Embryonic facial prominence (tissue), 1 donor: ENCODE measurements at regions not wholly inside any gene's neighbourhood (a gene's known extent, or its start where the extent isn't known, plus 50 kb on each side); places are given as distances from the start of the nearest gene placed in this dataset.

Experiments used
- DNase-seq: peaks from one replicate; pipeline ENCODE4 v3.0.0-alpha.2; 2016; ENCODE audit errors: extremely low spot score

DNA sequence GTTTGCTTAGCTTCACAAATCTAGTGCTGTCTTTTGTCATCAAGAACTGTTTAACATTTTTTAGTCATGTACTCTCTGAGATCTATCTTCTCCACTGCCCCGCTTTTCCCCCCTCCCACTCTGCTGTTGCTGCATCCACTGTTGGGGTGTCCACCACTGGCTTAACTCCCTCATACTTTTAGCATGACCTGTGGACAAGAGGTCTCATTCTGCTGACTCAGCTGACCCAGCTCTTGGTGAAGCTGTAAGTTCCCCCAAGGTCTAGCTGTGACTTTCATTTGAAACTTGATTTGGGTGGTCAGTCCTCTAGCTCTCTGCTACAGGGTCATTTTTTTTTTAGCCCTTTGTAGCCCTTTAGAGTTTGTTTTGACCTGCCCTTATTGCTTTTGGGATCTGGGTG is 427.2 kb downstream of the PLCL1 start:
- DNase-seq = no peak

GRCh38 chr2:198220763-198221610 is 416.6 kb downstream of the PLCL1 start:
- DNase-seq = no peak

GRCh38 chr2:198219292-198219691 is 414.9 kb downstream of the PLCL1 start:
- DNase-seq = no peak

- no peak for DNase-seq
Observed at GRCh38 chr2:198214114-198214596, 409.8 kb downstream of the PLCL1 start.

- DNase-seq = no peak
Observed at GRCh38 chr2:198213253-198213652, 408.9 kb downstream of the PLCL1 start.

DNA sequence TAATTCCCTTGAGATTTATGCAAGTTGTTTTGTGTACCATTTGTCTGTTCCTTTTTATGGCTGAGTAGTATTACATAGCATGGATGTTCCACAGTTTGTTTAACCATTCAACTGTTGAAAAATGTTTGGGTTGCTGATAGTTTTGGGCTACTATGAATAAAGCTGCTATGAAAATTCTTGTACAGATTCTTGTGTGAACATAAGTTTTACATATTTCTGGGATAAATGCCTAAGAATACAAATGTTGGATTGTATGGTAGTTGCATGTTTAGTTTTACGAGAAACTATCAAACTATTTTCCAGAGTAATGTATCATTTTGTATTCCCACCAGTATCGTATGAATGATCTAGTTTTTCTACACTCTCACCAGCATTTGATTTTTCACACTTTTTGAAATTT is 407.3 kb downstream of the PLCL1 start:
- DNase-seq = no peak

GRCh38 chr2:198203336-198204069 is 399.1 kb downstream of the PLCL1 start:
- no peak for DNase-seq
